Erythroblast (primary cell): ENCODE measurements at regions not wholly inside any gene's neighbourhood (a gene's known extent, or its start where the extent isn't known, plus 50 kb on each side); places are given as distances from the start of the nearest gene placed in this dataset.

Source experiments
- GATA1 ChIP-seq: IDR thresholded peaks from 2 replicates; pipeline ENCODE4 v1.6.1; 2011; ENCODE audit warnings: low read depth, mild to moderate bottlenecking, control low read depth, low read length, moderate library complexity
- POLR2A ChIP-seq: IDR thresholded peaks from 2 replicates; pipeline ENCODE4 v1.6.1; 2011; ENCODE audit warnings: mild to moderate bottlenecking, low read length

GRCh38 chr12:87802721-87803011 is 226.5 kb downstream of the C12orf50 start:
- TF ChIP-seq POLR2A, result no peak
- TF ChIP-seq GATA1, result no peak
